GM20431 (cell line): ENCODE measurements at regions not wholly inside any gene's neighbourhood (a gene's known extent, or its start where the extent isn't known, plus 50 kb on each side); places are given as distances from the start of the nearest gene placed in this dataset.
"Not testable (repeated sequence)": the region's sequence is repeated elsewhere in the genome, so short reads cannot be mapped to it uniquely, and the experiment has no call there.

Experiments used
- in situ Hi-C: fragments of 300-500 bp; cut with MseI, MboI; formaldehyde crosslinking; loops from one replicate; pipeline ENCODE4 v1.15.0; 2020; ENCODE audit warnings: low sequenced_read_pairs; ENCODE audit not compliant: unreplicated experiment

GRCh38 chr6:3959385-3959784 is 110.2 kb downstream of the FAM50B start:
- in situ Hi-C loops = no loop called here

- in situ Hi-C loops = no loop called here
These were observed 111.7 kb downstream of the FAM50B start for GRCh38 chr6:3960754-3961361.

- in situ Hi-C loops = no loop called here
These were observed 112.5 kb downstream of the FAM50B start for GRCh38 chr6:3961581-3962215.

- in situ Hi-C loops = no loop called here
These were observed 113.4 kb downstream of the FAM50B start for GRCh38 chr6:3962291-3963280.

- in situ Hi-C loops = no loop called here
These were observed 114.3 kb downstream of the FAM50B start for GRCh38 chr6:3963426-3963825.

- in situ Hi-C loops = no loop called here
These were observed 113.7 kb downstream of the FAM217A start for GRCh38 chr6:3965071-3965718.

- in situ Hi-C loops = no loop called here
These were observed 112.5 kb downstream of the FAM217A start for GRCh38 chr6:3966426-3966825.

- in situ Hi-C loops = no loop called here
These were observed 108.8 kb downstream of the FAM217A start for GRCh38 chr6:3970097-3970496.

- in situ Hi-C loops = not testable (repeated sequence)
These were observed 105.8 kb downstream of the FAM217A start for GRCh38 chr6:3973152-3973551.

GRCh38 chr6:3977875-3978711 is 100.8 kb downstream of the FAM217A start:
- in situ Hi-C loops = loop anchor here (25.0 kb wide), 1 partner anchor 691 kb away; no protein-coding TSS in a partner anchor

GRCh38 chr6:3978966-3979365 is 100.0 kb downstream of the FAM217A start:
- in situ Hi-C loops = loop anchor here (25.0 kb wide), 1 partner anchor 692 kb away; no protein-coding TSS in a partner anchor

GRCh38 chr6:3981917-3982316 is 97.0 kb downstream of the FAM217A start:
- in situ Hi-C loops = loop anchor here (25.0 kb wide), 1 partner anchor 695 kb away; no protein-coding TSS in a partner anchor

- in situ Hi-C loops = loop anchor here (25.0 kb wide), 1 partner anchor 696 kb away; no protein-coding TSS in a partner anchor
These were observed 95.2 kb downstream of the FAM217A start for GRCh38 chr6:3983778-3984177.

GRCh38 chr6:3984494-3984893 is 94.4 kb downstream of the FAM217A start:
- in situ Hi-C loops = loop anchor here (25.0 kb wide), 1 partner anchor 697 kb away; no protein-coding TSS in a partner anchor

- in situ Hi-C loops = loop anchor here (25.0 kb wide), 1 partner anchor 699 kb away; no protein-coding TSS in a partner anchor
These were observed 92.7 kb downstream of the FAM217A start for GRCh38 chr6:3986241-3986640.

- in situ Hi-C loops = loop anchor here (25.0 kb wide), 1 partner anchor 700 kb away; no protein-coding TSS in a partner anchor
These were observed 91.9 kb downstream of the FAM217A start for GRCh38 chr6:3987053-3987452.

- in situ Hi-C loops = loop anchor here (25.0 kb wide), 1 partner anchor 700 kb away; no protein-coding TSS in a partner anchor
These were observed 91.4 kb downstream of the FAM217A start for GRCh38 chr6:3987576-3987975.

GRCh38 chr6:3990692-3991491 is 88.0 kb downstream of the FAM217A start:
- in situ Hi-C loops = loop anchor here (10.0 to 25.0 kb wide), 2 partner anchors 246 to 704 kb away; no protein-coding TSS in a partner anchor
